ENCODE measurements at regions not wholly inside any gene's neighbourhood (a gene's known extent, or its start where the extent isn't known, plus 50 kb on each side); places are given as distances from the start of the nearest gene placed in this dataset.

DNA sequence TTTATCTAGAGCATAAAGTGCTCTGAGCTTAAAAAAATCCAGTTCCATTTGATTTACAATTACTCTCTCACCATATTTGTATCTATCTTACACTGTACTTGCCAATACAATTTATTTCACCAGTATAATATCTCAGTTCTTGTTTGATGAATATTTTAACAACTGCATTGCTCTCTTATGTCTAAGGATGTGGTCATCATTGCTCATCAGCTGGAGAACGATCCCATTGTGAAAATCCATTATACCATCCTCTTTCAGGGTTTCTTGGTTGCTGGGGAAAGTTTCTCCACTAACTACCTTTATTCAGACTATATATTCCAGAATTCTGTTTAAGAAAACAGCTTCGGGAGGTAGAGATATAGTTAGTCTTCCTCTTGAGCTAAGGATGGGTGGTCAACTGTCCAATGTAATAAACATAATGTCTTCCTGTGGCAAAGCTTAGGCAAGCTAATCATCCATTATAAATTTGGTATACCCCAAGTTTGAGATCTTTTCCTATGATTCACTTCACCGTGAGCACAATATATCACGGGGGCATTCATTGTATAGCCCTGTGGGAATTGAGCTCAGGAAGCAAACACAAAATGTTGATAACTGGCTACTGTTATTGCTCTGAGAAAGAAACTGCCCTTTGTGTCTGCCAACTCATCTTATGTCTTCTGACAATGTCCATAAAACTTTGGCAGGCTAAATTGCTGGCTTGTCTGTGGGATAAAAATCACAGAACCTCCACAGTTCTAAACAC, 2361.9 kb downstream of the ARAP2 start:
- H2BK15ac ChIP-seq (ENCODE audit: low read depth, poor library complexity, severe bottlenecking): no peak overlapping the region
- no peak overlapping the region for H4K8ac ChIP-seq (ENCODE audit: low read length)
- peak overlapping the region; percentile 74 for H3K9ac ChIP-seq (ENCODE audit: low read length)
- H3K27me3 ChIP-seq (ENCODE audit: control insufficient read depth in 1 of 2, insufficient read depth in 1 of 2, low read length in 2 of 2): no peaks in the 10 kb centered on the region
- no peak overlapping the region for H2AK5ac ChIP-seq (ENCODE audit: low read length, severe bottlenecking)
- H3K4ac ChIP-seq (ENCODE audit: low read depth in 1 of 2, low read length in 2 of 2): no peak overlapping the region
- peak; percentile 42 for DNase-seq
- H3K27ac ChIP-seq (ENCODE audit: low read length, poor library complexity, severe bottlenecking): no peak overlapping the region
- H3K4me1 ChIP-seq (ENCODE audit: control insufficient read depth, insufficient read depth, low read depth, low read length): no peaks in the 10 kb centered on the region
- H2BK120ac ChIP-seq (ENCODE audit: low read depth, low read length): no peak overlapping the region
- no peak overlapping the region for H4K91ac ChIP-seq (ENCODE audit: low read length)
- no peak overlapping the region for H3K14ac ChIP-seq (ENCODE audit: low read length in 2 of 2)
- H3K36me3 ChIP-seq (ENCODE audit: control insufficient read depth in 1 of 2, insufficient read depth in 2 of 2, low read depth in 1 of 2, low read length in 2 of 2): no peaks in the 10 kb centered on the region
- H3K9me3 ChIP-seq (ENCODE audit: control insufficient read depth, low read length): no peaks in the 10 kb centered on the region
- H3K4me3 ChIP-seq (ENCODE audit: insufficient read depth in 1 of 2, low read depth in 1 of 2, low read length in 2 of 2): peak overlapping the region in 1 of 2 experiments; percentile 20
- H2BK5ac ChIP-seq (ENCODE audit: low read depth, low read length, poor library complexity, severe bottlenecking): no peak overlapping the region
- H2AFZ ChIP-seq (ENCODE audit: low read depth, low read length): no peak overlapping the region
- no peak overlapping the region for H2BK12ac ChIP-seq (ENCODE audit: low read length in 2 of 2)
- WGBS: 0% methylated on average over 2 of the region's 4 CpGs
- H3K23ac ChIP-seq (ENCODE audit: low read length in 2 of 2): no peak overlapping the region
- H3K4me2 ChIP-seq (ENCODE audit: low read length, poor library complexity, severe bottlenecking): no peak overlapping the region
- no peaks in the 10 kb centered on the region for H3K79me1 ChIP-seq (replicated peaks; ENCODE audit: low read length, poor library complexity, severe bottlenecking)
- no peak overlapping the region for H3K18ac ChIP-seq (ENCODE audit: low read depth in 1 of 2, low read length in 2 of 2)

DNA sequence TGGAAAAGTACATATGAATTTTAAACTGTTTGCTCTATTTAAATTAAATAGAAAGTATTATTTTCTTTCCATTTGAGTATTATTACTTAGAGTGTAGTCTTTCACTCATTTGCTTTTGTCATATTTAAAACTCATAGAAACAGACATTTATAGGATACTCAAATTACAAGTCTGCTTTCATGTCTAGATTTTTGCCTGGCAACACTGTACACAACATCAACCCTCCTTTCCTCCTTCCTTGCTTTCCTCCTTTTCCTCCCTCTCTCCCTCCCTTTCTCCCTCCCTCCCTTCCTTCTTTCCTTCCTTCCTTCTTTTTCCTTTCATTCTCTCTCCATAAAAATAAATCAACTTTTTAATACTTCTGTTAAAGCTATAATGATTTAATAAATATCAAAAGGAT, 2361.2 kb downstream of the ARAP2 start:
- peak overlapping the region; percentile 74 for H3K9ac ChIP-seq (ENCODE audit: low read length)
- no peak overlapping the region for H3K4me3 ChIP-seq (ENCODE audit: insufficient read depth in 1 of 2, low read depth in 1 of 2, low read length in 2 of 2)
- H3K27ac ChIP-seq (ENCODE audit: low read length, poor library complexity, severe bottlenecking): no peak overlapping the region
- no peaks in the 10 kb centered on the region for H3K79me1 ChIP-seq (replicated peaks; ENCODE audit: low read length, poor library complexity, severe bottlenecking)
- H3K4me2 ChIP-seq (ENCODE audit: low read length, poor library complexity, severe bottlenecking): no peak overlapping the region
- no peak for DNase-seq
- H4K8ac ChIP-seq (ENCODE audit: low read length): no peak overlapping the region
- H3K4me1 ChIP-seq (ENCODE audit: control insufficient read depth, insufficient read depth, low read depth, low read length): no peaks in the 10 kb centered on the region
- H3K4ac ChIP-seq (ENCODE audit: low read depth in 1 of 2, low read length in 2 of 2): no peak overlapping the region
- no peak overlapping the region for H2BK15ac ChIP-seq (ENCODE audit: low read depth, poor library complexity, severe bottlenecking)
- no peak overlapping the region for H2BK120ac ChIP-seq (ENCODE audit: low read depth, low read length)
- no peak overlapping the region for H2BK5ac ChIP-seq (ENCODE audit: low read depth, low read length, poor library complexity, severe bottlenecking)
- no peaks in the 10 kb centered on the region for H3K36me3 ChIP-seq (ENCODE audit: control insufficient read depth in 1 of 2, insufficient read depth in 2 of 2, low read depth in 1 of 2, low read length in 2 of 2)
- no peak overlapping the region for H3K14ac ChIP-seq (ENCODE audit: low read length in 2 of 2)
- no peak overlapping the region for H3K23ac ChIP-seq (ENCODE audit: low read length in 2 of 2)
- no peak overlapping the region for H2AFZ ChIP-seq (ENCODE audit: low read depth, low read length)
- H3K9me3 ChIP-seq (ENCODE audit: control insufficient read depth, low read length): no peaks in the 10 kb centered on the region
- no peaks in the 10 kb centered on the region for H3K27me3 ChIP-seq (ENCODE audit: control insufficient read depth in 1 of 2, insufficient read depth in 1 of 2, low read length in 2 of 2)
- H2AK5ac ChIP-seq (ENCODE audit: low read length, severe bottlenecking): no peak overlapping the region
- H4K91ac ChIP-seq (ENCODE audit: low read length): no peak overlapping the region
- no peak overlapping the region for H2BK12ac ChIP-seq (ENCODE audit: low read length in 2 of 2)
- no peak overlapping the region for H3K18ac ChIP-seq (ENCODE audit: low read depth in 1 of 2, low read length in 2 of 2)

DNA sequence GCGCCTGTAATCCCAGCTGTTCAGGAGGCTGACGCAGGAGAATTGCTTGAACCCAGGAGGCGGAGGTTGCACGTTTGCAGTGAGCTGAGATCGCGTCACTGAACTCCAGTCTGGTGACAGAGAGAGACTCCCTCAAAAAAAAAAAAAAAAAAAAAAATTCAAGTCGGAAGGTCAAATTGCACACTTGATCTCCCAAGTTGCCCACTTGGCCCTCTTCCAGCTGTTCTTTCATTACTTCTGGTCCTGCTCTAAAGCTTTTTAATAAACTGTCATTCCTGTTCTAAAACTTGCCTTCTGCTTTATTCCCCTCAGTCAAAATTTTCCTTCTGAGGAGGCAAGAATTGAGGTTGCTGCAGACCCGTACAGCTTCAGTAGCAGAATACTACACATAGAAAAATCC, 2358.0 kb downstream of the ARAP2 start:
- Histone ChIP-seq H4K91ac (ENCODE audit: low read length) (no peak overlapping the region), H3K79me1 (replicated peaks; ENCODE audit: low read length, poor library complexity, severe bottlenecking) (no peaks in the 10 kb centered on the region), H4K8ac (ENCODE audit: low read length) (no peak overlapping the region), H2BK15ac (ENCODE audit: low read depth, poor library complexity, severe bottlenecking) (no peak overlapping the region), H3K4me2 (ENCODE audit: low read length, poor library complexity, severe bottlenecking) (no peak overlapping the region), H2AFZ (ENCODE audit: low read depth, low read length) (no peak overlapping the region), H2BK120ac (ENCODE audit: low read depth, low read length) (no peak overlapping the region), H3K27ac (ENCODE audit: low read length, poor library complexity, severe bottlenecking) (no peak overlapping the region), H3K18ac (ENCODE audit: low read depth in 1 of 2, low read length in 2 of 2) (no peak overlapping the region), H2AK5ac (ENCODE audit: low read length, severe bottlenecking) (no peak overlapping the region), H3K9me3 (ENCODE audit: control insufficient read depth, low read length) (no peaks in the 10 kb centered on the region), H2BK5ac (ENCODE audit: low read depth, low read length, poor library complexity, severe bottlenecking) (peak overlapping the region; percentile 31), H3K4ac (ENCODE audit: low read depth in 1 of 2, low read length in 2 of 2) (no peak overlapping the region), H3K27me3 (ENCODE audit: control insufficient read depth in 1 of 2, insufficient read depth in 1 of 2, low read length in 2 of 2) (no peaks in the 10 kb centered on the region), H3K4me1 (ENCODE audit: control insufficient read depth, insufficient read depth, low read depth, low read length) (no peaks in the 10 kb centered on the region), H2BK12ac (ENCODE audit: low read length in 2 of 2) (no peak overlapping the region), H3K9ac (ENCODE audit: low read length) (no peak overlapping the region), H3K36me3 (ENCODE audit: control insufficient read depth in 1 of 2, insufficient read depth in 2 of 2, low read depth in 1 of 2, low read length in 2 of 2) (no peaks in the 10 kb centered on the region), H3K23ac (ENCODE audit: low read length in 2 of 2) (no peak overlapping the region), H3K4me3 (ENCODE audit: insufficient read depth in 1 of 2, low read depth in 1 of 2, low read length in 2 of 2) (no peak overlapping the region), H3K14ac (ENCODE audit: low read length in 2 of 2) (no peak overlapping the region)
- DNase-seq: no peak
- 96% methylated on average over 8 of the region's 8 CpGs for WGBS

DNA sequence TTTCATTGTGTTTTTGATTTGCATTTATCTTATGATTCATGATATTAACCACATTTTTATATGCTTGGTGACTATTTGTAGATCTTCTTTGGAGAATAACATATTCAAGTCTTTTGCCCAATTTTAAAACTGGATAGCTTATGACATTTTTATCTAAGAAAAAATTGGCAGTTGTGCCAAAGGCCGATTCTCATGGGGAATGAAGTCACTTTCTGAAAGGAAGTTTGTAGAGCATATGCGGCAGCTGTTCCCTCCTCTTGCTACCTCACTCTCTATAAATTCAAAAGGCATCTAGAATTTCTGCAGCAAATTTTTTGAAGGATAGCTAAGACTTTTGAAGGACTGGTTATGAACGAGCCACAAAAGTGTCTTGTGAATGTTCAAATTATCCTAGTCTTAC, 2353.5 kb downstream of the ARAP2 start:
- Histone ChIP-seq H2BK12ac (ENCODE audit: low read length in 2 of 2) (no peak overlapping the region), H3K9me3 (ENCODE audit: control insufficient read depth, low read length) (no peaks in the 10 kb centered on the region), H3K9ac (ENCODE audit: low read length) (no peak overlapping the region), H3K27me3 (ENCODE audit: control insufficient read depth in 1 of 2, insufficient read depth in 1 of 2, low read length in 2 of 2) (no peaks in the 10 kb centered on the region), H2AK5ac (ENCODE audit: low read length, severe bottlenecking) (no peak overlapping the region), H2BK120ac (ENCODE audit: low read depth, low read length) (no peak overlapping the region), H3K27ac (ENCODE audit: low read length, poor library complexity, severe bottlenecking) (no peak overlapping the region), H4K8ac (ENCODE audit: low read length) (no peak overlapping the region), H4K91ac (ENCODE audit: low read length) (no peak overlapping the region), H2BK5ac (ENCODE audit: low read depth, low read length, poor library complexity, severe bottlenecking) (no peak overlapping the region), H3K4me1 (ENCODE audit: control insufficient read depth, insufficient read depth, low read depth, low read length) (no peaks in the 10 kb centered on the region), H3K23ac (ENCODE audit: low read length in 2 of 2) (no peak overlapping the region), H3K79me1 (replicated peaks; ENCODE audit: low read length, poor library complexity, severe bottlenecking) (no peaks in the 10 kb centered on the region), H3K4ac (ENCODE audit: low read depth in 1 of 2, low read length in 2 of 2) (no peak overlapping the region), H2AFZ (ENCODE audit: low read depth, low read length) (no peak overlapping the region), H3K14ac (ENCODE audit: low read length in 2 of 2) (no peak overlapping the region), H3K36me3 (ENCODE audit: control insufficient read depth in 1 of 2, insufficient read depth in 2 of 2, low read depth in 1 of 2, low read length in 2 of 2) (no peaks in the 10 kb centered on the region), H3K4me2 (ENCODE audit: low read length, poor library complexity, severe bottlenecking) (no peak overlapping the region), H3K18ac (ENCODE audit: low read depth in 1 of 2, low read length in 2 of 2) (no peak overlapping the region), H3K4me3 (ENCODE audit: insufficient read depth in 1 of 2, low read depth in 1 of 2, low read length in 2 of 2) (no peak overlapping the region), H2BK15ac (ENCODE audit: low read depth, poor library complexity, severe bottlenecking) (no peak overlapping the region)
- DNase-seq: no peak
- WGBS: 71% methylated on average over 1 of the region's 3 CpGs
